AG04450 (cell line): ENCODE measurements at regions not wholly inside any gene's neighbourhood (a gene's known extent, or its start where the extent isn't known, plus 50 kb on each side); places are given as distances from the start of the nearest gene placed in this dataset.
"Not testable (repeated sequence)": the region's sequence is repeated elsewhere in the genome, so short reads cannot be mapped to it uniquely, and the experiment has no call there.

Experiments used
- CTCF ChIA-PET: fragments of 300-600, 350-600 bp; formaldehyde crosslinking; extraction: SDS; loops from one replicate; lab custom pipeline; 2022; ENCODE audit warnings: antibody characterized with exemption, inconsistent platforms; lab: Charles Lee
- POLR2A ChIA-PET: fragments of 350-600 bp; formaldehyde crosslinking; extraction: SDS; loops from one replicate; lab custom pipeline; 2021; ENCODE audit warnings: antibody characterized with exemption, inconsistent platforms; lab: Yijun Ruan, JAX
- DNase-seq: peaks from one replicate; pipeline ENCODE4 v3.0.0-alpha.2; 2011; ENCODE audit warnings: low read depth, low spot score
- H3K27ac ChIP-seq: one replicate; pipeline ENCODE4 v1.5.1; 2012; ENCODE audit warnings: low read depth, low read length, control low read depth
- H3K27me3 ChIP-seq: one replicate; pipeline ENCODE4 v1.6.0; 2012; ENCODE audit warnings: low read length; ENCODE audit not compliant: control insufficient read depth, insufficient read depth
- H3K4me3 ChIP-seq: 2 replicates; pipeline ENCODE4 v1.5.1; 2011; ENCODE audit warnings: mild to moderate bottlenecking, low read depth, low read length, control low read depth
- H3K9me3 ChIP-seq: 2 replicates; pipeline ENCODE4 v1.5.1; 2012; ENCODE audit warnings: low read length; ENCODE audit not compliant: control insufficient read depth, insufficient read depth
- TF ChIP-seq, protein P1 (sequence below): IDR thresholded peaks from 2 replicates; pipeline ENCODE4 v1.5.1; 2011; ENCODE audit warnings: low read depth, low read length, control low read depth, inconsistent platforms

DNA sequence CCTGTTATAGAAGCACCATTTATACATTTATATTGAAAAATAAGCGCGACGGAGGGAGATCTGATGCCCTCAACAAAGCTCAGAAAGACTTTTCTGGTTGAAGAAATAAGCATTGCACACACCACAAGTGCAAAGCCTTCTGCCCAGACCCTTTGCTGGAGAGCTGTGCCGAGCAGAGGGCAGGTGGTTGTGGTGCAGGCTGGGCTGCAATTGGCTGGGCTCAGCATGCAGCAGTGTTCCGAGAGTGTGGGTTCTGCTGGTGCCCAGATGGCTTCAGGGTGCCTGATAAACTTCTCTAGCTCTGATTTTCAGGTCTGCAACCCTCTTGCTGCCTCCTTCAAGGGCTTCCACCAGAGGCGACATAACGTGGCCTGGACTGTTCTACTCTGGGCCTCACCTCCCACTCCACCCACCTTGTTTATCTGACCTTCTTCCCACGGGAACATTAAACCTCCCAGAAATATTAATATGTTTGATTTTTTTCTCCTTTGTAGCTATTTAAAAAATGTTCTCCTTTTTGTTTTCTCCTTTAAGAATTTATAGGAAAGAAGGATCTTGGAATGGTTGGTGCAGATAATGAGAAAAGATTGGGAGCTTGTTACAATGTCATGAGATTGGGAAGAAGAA, 113.6 kb upstream of the ITGA6 start:
- Histone ChIP-seq H3K27ac (no peak overlapping the region), H3K4me3 (no peak overlapping the region), H3K27me3 (no peaks in the 10 kb centered on the region), H3K9me3 (no peaks in the 10 kb centered on the region)
- CTCF ChIA-PET, result no interaction called here
- TF ChIP-seq, protein P1, sequence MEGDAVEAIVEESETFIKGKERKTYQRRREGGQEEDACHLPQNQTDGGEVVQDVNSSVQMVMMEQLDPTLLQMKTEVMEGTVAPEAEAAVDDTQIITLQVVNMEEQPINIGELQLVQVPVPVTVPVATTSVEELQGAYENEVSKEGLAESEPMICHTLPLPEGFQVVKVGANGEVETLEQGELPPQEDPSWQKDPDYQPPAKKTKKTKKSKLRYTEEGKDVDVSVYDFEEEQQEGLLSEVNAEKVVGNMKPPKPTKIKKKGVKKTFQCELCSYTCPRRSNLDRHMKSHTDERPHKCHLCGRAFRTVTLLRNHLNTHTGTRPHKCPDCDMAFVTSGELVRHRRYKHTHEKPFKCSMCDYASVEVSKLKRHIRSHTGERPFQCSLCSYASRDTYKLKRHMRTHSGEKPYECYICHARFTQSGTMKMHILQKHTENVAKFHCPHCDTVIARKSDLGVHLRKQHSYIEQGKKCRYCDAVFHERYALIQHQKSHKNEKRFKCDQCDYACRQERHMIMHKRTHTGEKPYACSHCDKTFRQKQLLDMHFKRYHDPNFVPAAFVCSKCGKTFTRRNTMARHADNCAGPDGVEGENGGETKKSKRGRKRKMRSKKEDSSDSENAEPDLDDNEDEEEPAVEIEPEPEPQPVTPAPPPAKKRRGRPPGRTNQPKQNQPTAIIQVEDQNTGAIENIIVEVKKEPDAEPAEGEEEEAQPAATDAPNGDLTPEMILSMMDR, result no peak
- DNase-seq, result no peak
- POLR2A ChIA-PET, result interaction anchor here (0.6 kb wide), 1 partner anchor 91 kb away, joined by 4 read pairs; no protein-coding TSS in a partner anchor

DNA sequence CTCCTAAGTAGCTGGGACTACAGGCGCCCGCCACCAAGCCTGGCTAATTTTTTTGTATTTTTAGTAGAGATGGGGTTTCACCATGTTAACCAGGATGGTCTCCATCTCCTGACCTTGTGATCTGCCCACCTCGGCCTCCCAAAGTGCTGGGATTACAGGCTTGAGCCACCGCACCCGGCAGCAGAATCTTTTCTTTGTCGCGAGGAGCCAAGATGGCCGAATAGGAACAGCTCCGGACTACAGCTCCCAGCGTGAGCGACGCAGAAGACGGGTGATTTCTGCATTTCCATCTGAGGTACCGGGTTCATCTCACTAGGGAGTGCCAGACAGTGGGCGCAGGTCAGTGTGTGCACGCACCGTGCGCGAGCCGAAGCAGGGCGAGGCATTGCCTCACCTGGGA, 112.3 kb upstream of the ITGA6 start:
- H3K4me3 ChIP-seq, H3K9me3 ChIP-seq, H3K27me3 ChIP-seq, DNase-seq, POLR2A ChIA-PET, CTCF ChIA-PET, H3K27ac ChIP-seq: not testable (repeated sequence)

DNA sequence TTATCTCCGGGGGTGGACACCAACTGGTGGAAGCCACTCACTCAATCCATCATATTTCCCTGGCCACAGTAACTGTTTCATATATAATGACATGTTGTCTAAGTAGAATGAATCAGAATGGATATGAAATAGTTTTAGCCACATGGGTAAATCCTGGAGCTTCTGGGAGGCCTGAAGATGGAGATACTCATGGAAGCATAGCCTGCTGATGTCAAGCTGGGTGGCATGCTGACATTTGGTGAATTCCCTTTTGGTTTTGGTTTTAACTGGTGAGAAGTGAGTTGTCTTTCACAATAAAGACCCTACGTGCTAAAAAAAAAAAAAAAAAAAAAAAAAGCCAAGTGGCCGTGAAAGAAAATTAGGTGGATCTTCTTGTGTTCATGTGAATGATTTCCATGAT, 105.3 kb upstream of the ITGA6 start:
- DNase-seq, result no peak
- ChIA-PET CTCF (no interaction called here), POLR2A (no interaction called here)
- no peaks in the 10 kb centered on the region for H3K27me3 ChIP-seq
- no peaks in the 10 kb centered on the region; the same call in 1 of the 2 replicates for H3K9me3 ChIP-seq
- H3K4me3 ChIP-seq, result no peak overlapping the region
- TF ChIP-seq, protein P1, result no peak
- no peak overlapping the region for H3K27ac ChIP-seq

DNA sequence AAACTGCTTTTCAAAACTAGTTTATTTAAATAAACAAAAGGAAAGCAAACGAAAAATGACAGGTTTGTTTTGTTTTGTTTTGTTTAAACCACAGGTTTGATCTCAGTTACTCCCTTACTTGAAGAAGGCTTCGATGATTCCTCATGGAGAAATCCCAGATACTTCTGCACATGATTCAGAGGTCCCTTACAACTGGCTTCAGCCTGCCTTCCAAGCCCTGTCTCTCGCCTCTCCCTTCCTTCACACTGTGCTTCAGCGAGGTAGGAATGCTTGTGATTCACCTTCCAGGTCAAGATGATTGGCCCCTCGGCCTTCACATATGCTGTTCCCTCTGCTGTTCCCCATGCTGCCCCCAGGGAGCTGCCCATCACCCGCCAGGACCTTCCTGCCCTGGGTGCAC, 104.1 kb upstream of the ITGA6 start:
- ChIA-PET CTCF (no interaction called here), POLR2A (interaction anchor here (0.6 kb wide), 1 partner anchor 87 kb away, joined by 3 read pairs; no protein-coding TSS in a partner anchor)
- Histone ChIP-seq H3K27ac (no peak overlapping the region), H3K27me3 (no peaks in the 10 kb centered on the region), H3K4me3 (no peak overlapping the region), H3K9me3 (no peaks in the 10 kb centered on the region; the same call in 1 of the 2 replicates)
- TF ChIP-seq, protein P1, result no peak
- DNase-seq, result no peak

DNA sequence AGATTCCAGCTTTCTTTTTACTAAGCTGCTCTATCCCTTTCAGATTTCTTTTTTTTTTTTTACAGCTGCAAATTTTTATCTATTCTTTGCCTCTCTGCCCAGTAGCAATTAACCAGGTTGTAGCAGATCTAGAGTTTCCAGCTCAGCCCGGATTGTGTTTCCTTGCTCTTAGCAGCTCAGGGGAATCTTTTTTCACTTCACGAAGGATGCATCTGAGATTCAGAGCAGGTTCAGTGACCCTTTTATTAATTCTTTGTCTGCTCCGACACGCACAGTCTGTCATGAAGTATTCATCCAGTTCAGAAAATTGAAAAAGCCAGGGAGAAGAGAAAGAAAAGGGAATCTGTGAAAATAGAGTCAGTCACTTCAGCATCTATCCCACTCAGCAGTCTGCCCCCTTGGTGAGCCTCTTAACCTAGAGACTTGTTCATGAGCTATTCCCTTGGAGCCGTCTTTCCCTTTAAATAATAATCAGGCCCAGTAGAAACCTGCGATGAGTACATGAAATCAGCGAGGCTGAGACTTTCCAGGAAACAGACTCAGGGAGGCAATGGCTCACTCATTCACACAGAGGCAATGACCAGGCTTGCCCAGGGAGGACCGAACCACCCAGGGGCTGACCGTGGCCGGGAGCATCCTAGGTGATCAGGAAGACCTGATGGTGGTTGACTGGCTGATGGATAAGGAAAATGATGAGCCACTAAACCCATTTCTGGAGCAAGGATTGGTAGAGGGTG, 103.4 kb upstream of the ITGA6 start:
- CTCF ChIA-PET, result no interaction called here
- H3K27me3 ChIP-seq, result no peaks in the 10 kb centered on the region

More for the DNA sequence above, 103.4 kb upstream of the ITGA6 start:
- no peak for DNase-seq
- TF ChIP-seq, protein P1, result no peak
- POLR2A ChIA-PET, result no interaction called here
- no peak overlapping the region for H3K4me3 ChIP-seq
- H3K27ac ChIP-seq, result no peak overlapping the region
- H3K9me3 ChIP-seq, result no peaks in the 10 kb centered on the region; the same call in 1 of the 2 replicates
